ENCODE measurements at regions not wholly inside any gene's neighbourhood (a gene's known extent, or its start where the extent isn't known, plus 50 kb on each side); places are given as distances from the start of the nearest gene placed in this dataset.

DNA sequence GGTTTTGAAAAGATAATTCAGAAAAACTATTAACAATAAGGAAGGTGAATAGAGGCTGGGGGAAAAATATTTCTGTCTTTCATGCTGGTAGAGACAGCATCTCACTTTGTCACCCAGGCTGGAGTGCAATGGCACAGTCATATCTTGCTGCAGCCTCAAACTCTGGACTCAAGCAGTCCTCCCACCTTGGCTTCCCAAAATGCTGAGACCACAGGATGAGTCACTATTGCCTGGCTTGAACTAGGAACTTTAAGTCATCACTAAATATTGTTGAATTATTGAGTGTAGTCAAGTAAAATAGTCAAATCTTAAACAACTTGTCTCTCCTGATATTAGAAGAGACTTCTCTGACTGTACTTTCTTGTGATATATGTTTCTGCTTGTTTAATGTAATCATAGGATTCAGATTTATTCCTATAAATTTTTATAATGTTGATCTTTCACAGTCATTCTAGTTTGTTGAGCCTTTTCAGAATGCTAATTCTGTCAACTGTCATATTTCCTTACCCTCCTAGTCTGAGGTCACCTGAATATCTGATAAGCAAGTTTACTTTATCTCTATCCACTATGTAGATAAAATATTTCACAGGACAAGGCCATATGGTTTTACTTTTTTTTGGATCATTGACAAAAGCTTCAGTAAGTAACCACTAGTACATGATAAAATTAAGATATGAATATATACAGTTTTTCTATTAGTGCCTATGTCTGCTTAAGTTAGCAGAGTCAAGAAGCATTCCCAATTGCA, 1696.5 kb downstream of the MAT2B start:
- DNase-seq (ENCODE audit: low spot score): no peak

DNA sequence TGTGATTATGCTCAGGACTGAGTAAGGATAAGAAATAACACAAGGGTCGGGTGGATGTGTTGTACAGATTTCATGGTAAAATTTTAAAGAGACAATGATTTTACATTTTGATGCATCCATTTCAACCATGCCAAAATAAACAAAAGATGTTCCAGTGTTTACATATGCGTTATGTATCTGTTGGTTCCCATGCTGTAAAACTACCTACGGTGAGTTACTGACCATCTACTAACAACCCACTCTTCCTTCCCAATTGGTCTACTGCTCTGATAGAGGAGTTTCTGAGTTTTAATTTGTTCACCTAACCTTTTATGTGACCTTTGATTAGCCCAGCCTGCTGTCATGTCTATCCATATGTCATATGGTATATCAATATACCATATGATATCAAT, 1697.1 kb downstream of the MAT2B start:
- no peak for DNase-seq (ENCODE audit: low spot score)

DNA sequence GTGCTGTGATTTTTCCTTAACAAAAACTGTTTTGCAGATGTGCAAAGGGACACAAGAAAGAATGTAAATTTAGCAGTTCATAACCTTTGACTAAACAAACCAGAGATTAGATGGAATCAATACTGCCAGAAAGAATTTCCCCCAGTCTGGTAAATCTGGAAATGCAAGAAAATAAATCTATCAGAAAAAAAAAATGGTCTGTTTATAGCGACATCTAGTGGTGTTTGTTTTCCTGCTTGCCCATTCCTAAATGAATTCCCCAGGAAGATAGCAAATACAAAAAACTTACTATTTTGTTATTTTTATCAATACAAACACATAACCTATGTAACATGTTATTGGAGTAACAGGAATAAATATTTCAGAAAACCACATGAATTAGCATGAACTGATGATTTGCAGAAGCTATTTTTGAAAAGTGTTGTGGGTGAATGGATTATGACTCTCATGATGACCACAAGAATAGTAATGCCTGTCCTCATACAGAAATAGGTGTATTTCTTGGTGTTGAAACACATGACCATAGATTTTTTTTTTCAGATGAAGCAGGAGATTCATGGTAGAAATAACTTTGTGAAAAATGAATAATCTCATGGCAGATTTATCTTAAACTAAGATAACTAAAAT, 1703.8 kb downstream of the MAT2B start:
- no peak for DNase-seq (ENCODE audit: low spot score)

DNA sequence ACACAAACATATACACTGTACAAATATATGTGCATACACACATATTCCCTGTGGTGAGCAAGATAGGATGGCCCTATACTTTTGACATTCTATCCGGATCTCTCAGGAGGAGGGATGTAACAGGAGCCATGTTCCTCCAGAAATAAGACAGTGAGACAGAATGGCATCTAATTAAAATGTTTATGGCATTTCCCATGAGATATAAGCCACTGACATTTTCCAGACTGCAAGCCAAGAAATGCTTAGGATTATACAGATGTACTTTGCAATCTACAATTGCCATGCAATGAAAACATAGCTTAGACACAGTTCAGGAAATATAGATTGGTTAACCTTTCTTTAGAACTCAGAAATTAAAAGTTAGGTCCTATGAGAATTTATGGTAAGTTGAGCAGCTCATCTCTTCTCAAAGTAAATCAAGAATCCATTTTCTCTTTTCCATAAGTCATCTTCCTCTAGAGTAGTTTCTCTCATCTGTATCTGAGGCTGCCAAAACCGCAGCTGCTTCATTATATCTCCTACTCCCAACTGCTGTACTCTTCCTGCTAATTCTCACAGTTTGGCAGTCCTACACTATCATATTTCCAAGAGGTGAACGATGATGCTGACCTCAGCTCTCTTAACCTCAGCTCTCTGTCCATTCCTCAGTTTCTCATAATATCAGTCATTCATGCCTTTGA, 1719.1 kb downstream of the MAT2B start:
- DNase-seq (ENCODE audit: low spot score): no peak

DNA sequence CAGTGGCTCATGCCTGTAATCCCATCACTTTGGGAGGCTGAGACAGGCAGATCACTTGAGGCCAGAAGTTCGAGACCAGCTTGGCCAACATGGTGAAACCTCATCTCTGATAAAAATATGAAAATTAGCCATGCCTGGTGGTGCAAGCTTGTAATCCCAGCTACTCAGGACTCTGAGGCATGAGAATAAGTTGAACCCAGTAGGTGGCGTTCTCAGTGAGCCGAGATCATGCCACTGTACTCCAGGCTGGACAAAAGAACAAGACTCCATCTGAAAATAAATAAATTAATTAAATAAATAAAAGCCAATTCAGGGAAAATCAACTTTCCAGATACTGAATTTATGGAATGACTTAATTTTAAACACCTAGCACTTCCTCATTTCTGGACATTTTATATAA, 1722.1 kb downstream of the MAT2B start:
- DNase-seq (ENCODE audit: low spot score): no peak

DNA sequence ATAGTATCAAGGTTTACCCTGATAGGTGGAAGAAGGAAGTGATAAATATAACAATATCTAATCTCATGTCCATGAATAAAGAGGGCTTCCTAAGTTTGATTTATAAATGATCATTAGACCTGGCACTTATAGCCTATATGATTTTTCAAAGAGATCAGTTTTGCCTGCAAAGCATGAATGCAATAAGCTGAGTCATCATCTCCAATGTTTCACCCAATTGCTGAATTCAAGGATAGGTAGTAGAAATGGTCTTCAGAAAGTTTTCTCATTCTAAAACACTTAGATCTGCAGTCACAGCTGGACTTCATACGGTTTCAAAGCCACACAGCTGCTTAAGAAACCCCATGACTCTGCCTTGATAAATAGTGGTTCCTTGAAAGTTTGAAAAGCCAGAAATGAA, 1722.8 kb downstream of the MAT2B start:
- DNase-seq (ENCODE audit: low spot score): no peak

DNA sequence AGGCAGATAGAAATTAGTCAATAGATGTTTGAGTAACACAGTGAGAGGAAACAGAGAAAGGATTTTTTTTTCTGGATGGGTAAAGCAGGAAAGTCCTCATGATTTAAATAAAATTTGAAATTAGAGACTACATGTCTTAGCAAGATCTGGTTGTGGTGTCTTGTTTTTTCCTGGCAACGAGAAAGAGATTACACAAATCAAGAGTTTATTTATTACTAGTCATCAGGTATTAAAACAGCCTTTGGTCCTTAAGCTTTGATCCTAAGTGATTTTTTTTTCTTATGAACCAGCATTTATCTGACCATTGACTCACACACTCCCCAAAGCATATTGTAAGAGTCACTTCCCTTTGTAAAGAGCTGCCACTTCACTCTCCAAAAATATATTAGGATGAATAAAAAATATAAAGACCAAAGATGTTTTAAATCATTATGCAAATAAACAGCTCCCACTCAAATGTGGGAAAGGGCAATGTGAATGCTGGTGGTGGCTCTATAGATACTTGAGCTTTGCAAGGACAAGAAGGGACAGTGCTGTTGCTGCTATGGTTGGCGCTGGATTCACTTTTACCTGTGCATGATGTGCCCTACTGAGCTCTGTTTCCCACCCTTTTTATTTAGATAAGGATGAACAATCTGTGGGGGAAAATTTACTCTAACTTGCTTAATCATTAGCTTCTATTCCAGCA, 1726.5 kb downstream of the MAT2B start:
- no peak for DNase-seq (ENCODE audit: low spot score)

DNA sequence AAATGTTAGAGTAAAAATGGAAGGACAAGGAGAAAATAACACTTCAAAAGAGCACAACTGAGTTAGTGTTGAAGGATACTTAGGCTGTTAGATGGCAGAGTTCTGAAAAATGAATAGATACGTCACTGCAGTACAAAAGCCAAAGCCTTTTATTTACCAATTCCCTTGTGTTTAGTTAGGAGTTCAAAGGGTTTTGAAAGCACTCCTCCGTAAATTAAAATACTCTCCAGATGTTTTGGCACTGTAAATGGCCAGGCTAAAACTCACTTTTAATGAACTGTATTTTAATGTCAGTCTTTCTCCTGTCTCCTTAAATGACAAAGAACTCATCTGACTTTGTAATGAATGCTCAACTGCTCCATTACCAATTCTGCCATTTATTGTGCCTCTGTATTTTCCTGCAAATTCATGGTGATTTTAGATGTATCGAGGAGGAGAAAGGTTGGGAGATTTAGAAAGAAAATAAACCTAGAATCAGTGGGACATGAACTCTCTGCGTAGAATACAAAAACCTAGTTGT, 1727.2 kb downstream of the MAT2B start:
- DNase-seq (ENCODE audit: low spot score): no peak

DNA sequence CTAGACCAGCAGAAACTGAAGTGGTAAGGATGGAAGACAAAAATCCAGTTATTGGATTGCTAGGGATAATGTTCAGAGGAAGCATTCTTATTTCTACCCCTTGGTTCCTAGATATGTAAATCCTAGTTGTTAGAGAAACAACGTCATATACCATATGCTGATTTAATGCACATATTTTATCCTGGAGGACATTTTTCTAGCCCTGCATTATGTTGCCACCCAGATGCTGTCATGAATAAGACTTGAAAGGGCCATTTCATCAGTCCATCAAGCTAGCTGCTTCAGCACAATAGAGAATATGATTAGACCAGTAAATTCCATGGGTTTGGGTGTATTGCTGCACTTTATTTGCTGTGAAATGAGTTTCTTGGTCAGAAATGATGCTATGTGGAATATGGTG, 1736.4 kb downstream of the MAT2B start:
- no peak for DNase-seq (ENCODE audit: low spot score)

DNA sequence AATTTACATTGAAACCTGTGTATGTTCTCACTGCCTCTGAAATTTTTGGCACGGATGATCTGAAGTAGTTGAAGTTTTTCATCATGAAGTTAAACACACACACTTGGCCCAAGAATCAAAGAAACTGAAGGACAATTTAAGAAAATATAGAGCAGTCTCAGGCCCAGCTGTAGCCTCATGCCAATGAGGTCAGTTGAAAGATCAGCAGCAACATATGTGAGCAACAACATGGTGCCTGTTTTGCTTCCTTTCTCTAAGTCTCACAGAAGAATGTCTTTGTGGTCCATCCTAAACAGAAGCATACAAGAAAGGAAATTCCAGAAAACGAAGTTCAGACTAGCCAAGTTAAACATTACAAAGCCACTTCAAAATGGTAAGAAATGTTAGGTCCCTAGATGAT, 1737.2 kb downstream of the MAT2B start:
- no peak for DNase-seq (ENCODE audit: low spot score)

DNA sequence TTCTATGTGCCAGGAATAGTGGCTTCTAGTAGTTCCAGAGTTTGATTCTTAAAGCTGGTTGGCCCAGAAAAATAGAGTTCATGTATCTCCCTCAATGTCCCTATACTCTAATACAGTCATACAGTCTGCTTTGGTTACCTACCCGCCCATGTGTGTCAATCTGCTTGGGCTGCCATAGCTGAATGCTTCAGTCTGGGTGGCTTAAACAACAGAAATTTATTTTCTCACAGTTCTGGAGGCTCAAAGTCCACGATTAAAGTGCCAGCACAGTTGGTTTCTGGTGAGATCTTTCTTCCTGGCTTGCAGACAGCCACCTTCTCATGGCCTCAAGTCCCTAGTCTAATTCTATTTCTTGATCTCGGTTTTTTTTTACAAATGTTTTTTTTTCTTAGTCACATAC, 1739.0 kb downstream of the MAT2B start:
- no peak for DNase-seq (ENCODE audit: low spot score)

DNA sequence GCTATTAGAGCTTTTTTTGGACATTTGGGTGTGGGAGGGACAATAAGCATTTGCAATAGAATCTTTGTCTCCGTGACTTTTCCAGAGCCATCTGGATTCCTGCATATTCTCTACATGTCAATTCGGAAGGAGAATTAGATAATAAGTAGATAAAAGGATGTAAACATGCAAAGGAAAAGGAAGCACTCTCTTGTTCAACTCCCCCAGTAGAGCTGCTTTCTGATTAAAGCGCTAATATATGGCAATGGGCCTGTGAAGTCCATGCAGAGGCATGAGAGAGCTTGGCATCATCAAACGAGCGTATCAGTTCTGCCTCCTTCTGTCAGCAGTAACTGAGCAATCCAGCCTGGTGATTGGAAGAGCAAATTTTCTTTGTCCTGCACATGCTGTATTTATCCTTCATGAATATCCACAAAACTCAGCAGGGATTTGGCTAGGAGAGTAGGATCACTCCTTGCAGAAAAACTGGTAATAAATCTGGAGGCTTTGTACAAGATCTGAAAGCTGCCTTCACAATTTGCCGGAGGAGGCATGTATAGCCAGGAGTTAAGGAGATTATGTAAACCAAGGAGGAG, 1752.9 kb downstream of the MAT2B start:
- no peak for DNase-seq (ENCODE audit: low spot score)

DNA sequence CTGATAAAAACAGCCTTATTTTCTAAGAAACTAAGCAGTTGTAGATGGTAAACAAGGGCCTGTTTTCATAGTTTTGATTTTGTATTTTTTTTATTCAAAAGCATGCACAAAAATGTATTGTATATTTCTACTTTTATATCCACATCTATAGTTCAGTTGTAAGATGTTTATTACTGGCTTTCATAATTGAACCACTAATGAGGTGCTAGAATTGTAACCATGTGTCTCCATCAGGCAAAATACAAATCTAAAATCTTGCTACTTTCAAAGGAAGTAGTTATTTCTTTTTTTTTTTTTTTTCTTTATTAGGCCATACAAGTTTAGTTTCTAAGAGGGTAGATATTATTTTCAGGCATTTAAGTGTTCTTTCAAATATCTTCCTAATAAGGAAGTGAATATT, 1755.0 kb downstream of the MAT2B start:
- no peak for DNase-seq (ENCODE audit: low spot score)

DNA sequence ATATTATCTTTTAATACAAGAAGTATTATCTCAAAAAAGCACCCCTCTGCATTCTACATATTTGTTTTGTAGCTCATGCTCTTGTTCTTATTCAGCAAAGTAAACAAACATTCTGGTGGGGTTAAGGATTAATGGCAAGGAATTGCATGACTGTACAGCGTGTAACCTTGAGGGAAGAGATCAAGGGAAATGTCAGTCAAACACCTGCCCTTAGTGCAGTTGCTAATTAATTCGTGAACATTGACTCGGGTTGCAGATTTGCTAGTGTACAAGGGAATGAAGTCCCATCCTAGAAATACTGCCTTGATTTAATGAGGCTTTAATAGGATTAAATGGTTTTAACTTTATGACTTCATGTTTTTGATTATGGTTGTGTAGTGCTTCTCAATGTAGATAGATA, 1758.1 kb downstream of the MAT2B start:
- DNase-seq (ENCODE audit: low spot score): no peak

DNA sequence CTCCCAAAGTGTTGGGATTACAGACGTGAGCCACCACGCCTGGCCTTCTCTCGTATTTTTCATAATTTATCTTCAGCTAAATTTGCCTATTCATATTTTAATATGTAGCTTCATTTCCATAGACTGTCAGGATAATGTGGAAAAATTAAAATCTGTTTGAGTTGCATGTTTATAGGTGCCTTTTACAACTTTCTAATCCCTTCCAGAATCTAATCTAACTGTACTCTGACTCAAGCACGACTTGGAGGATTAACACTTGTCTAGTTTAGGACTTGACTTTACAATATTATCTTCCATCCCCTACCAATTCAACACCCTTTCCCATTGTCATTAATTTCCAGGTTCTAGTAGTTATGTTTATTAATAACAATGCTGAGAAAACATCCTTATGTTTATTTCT, 1761.5 kb downstream of the MAT2B start:
- no peak for DNase-seq (ENCODE audit: low spot score)

DNA sequence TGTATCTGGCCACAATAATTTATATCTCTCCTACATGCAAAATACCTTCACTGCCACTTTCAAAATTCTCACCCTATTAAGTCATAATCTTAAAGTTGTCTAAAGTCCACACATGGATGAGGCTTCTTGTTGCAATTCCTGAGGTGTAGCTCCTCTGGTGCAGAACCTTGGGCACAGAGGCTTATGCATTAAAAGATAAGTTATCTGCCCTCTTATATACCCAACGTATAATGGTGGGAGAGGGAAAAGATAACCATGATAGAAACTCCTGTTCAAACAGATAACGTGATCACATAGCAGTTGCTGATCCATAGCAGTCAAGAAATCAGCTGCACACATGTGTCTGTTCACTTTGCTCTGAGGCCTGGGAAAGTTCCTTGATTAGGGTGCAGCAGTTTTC, 1767.0 kb downstream of the MAT2B start:
- no peak for DNase-seq (ENCODE audit: low spot score)

DNA sequence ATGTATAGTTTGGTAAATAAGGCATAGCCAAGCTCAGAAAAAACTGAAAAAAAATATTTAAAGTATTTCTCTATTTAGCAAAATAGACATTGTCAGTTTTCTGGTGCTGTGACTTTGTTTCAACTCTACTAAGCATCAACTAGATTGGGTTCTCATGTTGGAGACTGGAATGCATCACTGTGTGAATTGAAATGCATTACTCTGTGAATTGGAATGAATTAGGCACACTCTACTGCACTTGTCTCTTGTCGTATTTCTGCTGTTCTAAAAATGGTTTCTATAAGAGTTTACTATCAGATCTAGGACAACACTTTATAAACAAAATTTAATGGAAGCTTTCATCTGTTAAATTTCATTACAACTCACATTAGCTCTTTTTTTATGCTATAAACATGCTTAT, 1772.2 kb downstream of the MAT2B start:
- DNase-seq (ENCODE audit: low spot score): no peak

DNA sequence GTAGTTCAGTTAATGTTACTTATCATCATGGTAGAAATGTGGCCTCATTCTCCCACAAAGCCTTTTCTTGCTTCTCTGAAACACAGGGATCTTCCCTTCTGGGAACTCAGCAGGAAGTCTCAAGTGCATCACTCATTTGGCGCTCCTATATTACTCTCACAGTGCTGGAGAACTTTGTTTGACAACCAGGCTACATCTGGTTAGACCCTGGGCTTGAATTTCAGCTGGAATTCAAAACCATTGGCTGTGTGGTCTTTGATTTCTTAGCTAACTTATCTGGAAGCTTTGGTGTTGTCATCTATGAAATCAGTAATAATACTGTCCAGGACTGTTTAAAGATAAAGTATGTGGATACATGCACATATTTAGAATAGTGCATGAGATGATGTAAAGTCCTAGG, 1777.1 kb downstream of the MAT2B start:
- DNase-seq (ENCODE audit: low spot score): no peak

DNA sequence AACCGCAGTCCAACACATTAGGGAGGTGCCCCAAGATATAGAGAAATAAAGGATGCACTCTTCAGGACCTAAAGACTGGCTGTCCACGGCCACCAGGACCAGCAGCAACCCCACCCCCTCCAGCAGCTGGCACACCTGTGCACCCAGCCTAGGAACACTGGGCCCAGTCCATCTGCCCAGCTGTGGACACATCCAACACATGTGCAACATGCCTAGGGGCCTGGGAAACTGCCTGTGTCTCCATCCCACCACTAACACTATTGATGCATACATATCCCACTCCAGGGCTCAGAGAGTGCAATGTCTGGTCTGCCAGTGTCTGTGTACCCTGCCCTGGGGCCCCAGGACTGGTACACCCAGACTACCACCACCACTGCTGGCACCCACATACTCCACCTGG, 1781.3 kb downstream of the MAT2B start:
- DNase-seq (ENCODE audit: low spot score): no peak

DNA sequence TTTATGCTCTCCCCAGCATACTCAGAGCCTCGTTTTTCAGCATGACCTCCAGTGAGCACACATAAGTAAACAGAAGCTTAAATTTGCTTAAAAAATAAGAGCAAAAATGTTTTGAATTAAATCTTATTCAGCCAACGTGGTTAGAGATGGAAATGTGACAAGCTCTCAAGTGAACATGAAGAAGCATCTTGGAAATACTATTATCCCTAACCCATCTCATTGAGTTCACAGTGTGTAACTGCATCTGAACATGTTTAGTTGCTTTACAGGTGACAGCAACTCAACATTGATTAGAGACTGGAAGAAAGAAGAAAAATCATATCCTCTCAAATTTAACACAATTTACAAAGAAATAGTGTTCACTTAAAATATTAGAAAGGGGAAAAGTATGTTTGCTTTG, 1785.1 kb downstream of the MAT2B start:
- DNase-seq (ENCODE audit: low spot score): no peak

DNA sequence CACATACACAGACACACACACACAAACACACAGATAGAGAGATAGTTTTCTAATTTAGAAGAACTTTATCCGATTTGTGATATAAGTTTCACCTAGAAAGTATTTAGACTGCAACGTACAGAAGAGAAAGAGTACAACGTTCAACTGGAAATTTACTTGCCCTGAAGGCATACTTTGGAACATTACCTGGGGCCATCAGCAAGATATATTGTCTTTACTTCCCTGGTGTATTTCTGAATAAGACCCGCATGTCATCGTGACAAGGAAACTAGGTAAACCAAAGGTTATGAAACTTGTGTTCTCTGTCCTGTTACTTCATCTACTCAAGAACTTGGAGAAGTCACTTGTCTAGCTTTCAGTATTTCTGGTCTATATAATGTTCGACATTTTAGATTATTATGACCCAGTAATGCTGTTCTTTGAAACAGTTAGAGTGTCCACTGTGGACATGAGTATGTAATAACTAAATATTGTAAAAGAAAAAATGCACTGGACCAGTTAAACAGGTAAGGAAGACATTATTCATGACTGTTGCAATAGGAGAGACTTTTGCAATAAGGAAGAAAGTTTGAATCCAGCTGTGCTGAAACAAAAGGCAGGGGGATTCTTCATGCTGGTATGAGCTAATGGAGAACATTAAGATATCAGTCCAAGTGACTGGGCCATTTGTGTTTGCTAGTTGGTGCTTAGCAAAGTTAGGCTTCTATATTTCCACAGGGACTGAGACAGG, 1791.1 kb downstream of the MAT2B start:
- no peak for DNase-seq (ENCODE audit: low spot score)

Measured in HuH-7.5 (cell line).